K562 (cell line): ENCODE measurements at regions not wholly inside any gene's neighbourhood (a gene's known extent, or its start where the extent isn't known, plus 50 kb on each side); places are given as distances from the start of the nearest gene placed in this dataset.
A peak's percentile ranks its signal among the peaks of the same experiment; 100 is the strongest.

Experiments
- ATAC-seq: fragments of 200-7000 bp; cut with Tn5 transposase; 3 replicates; pipeline ENCODE4 v1.9.1; 2020; ENCODE audit warnings: moderate library complexity
- BruUV-seq: library from RNA; stranded (reverse); fragments of 400-500 nt; replicated peaks from 2 replicates; lab custom pipeline; 2021; lab: Mats Ljungman, UMichigan
- CTCF ChIA-PET: fragments of 300-600 bp; formaldehyde crosslinking; extraction: SDS; loops from one replicate; lab custom pipeline; 2021; ENCODE audit warnings: low intra/inter-chr PET ratio; lab: Yijun Ruan, JAX
- POLR2A ChIA-PET: fragments of 300-600, 350-650 bp; sonication (Branson Sonifier 250); formaldehyde crosslinking; extraction: SDS; loops from one replicate; lab custom pipeline; 2021; ENCODE audit warnings: antibody characterized with exemption, inconsistent platforms; lab: Yijun Ruan, JAX
- DNase-seq, 4 experiments: peaks; one replicate each; pipeline versions ENCODE4 v3.0.0 to v3.0.0-alpha.2; 2011 to 2018; ENCODE audit warnings: low spot score in 3 of 4, mixed read lengths in 3 of 4; ENCODE audit errors: extremely low read depth in 1 of 4
- FAIRE-seq: peaks from 2 replicates; lab custom pipeline; 2011; peaks lifted over from hg19 to GRCh38; lab: Jason Lieb, UNC
- H2AFZ ChIP-seq: 2 replicates; pipeline ENCODE4 v1.6.0; 2011; ENCODE audit warnings: low read depth, low read length, control low read depth, inconsistent platforms
- H3K27ac ChIP-seq: fragments of 200-600 bp; 3 replicates; pipeline ENCODE4 v1.8.0; 2011; ENCODE audit warnings: low read depth, mild to moderate bottlenecking, control low read depth, inconsistent platforms, low read length, moderate library complexity, mixed read lengths; ENCODE audit errors: extremely low read depth
- H3K27me3 ChIP-seq, 2 experiments: fragments of 300-600 bp in 1 of 2; 2 replicates in 1 of 2; 3 replicates in 1 of 2; pipeline versions ENCODE4 v1.6.0 to v1.8.0; 2011; ENCODE audit warnings: inconsistent platforms in 2 of 2, low read length in 2 of 2, mild to moderate bottlenecking in 1 of 2, mixed read lengths in 1 of 2, moderate library complexity in 1 of 2; ENCODE audit not compliant: control insufficient read depth in 2 of 2, insufficient read depth in 2 of 2
- H3K36me3 ChIP-seq: fragments of 300-600 bp; 3 replicates; pipeline ENCODE4 v1.8.0; 2011; ENCODE audit warnings: mild to moderate bottlenecking, low read length, inconsistent platforms; ENCODE audit not compliant: control insufficient read depth, insufficient read depth
- H3K4me1 ChIP-seq, 2 experiments: fragments of 200-600 bp in 1 of 2; replicated peaks in 1 of 2; 2 replicates in 1 of 2; 3 replicates in 1 of 2; pipeline versions ENCODE4 v1.5.1 to v1.8.0; 2011; ENCODE audit warnings: inconsistent platforms in 2 of 2, low read length in 2 of 2, mild to moderate bottlenecking in 1 of 2, mixed read lengths in 1 of 2, moderate library complexity in 1 of 2; ENCODE audit not compliant: control insufficient read depth in 2 of 2, insufficient read depth in 2 of 2
- H3K4me2 ChIP-seq: 2 replicates; pipeline ENCODE4 v1.6.1; 2011; ENCODE audit warnings: low read length, control low read depth, inconsistent platforms, mixed read lengths; ENCODE audit not compliant: insufficient read depth
- H3K4me3 ChIP-seq: fragments of 200-600 bp; sonication (generic), shearing (Covaris generic); 2 replicates; pipeline ENCODE4 v1.5.1; 2016; ENCODE audit warnings: control low read depth, inconsistent platforms
- H3K79me2 ChIP-seq: fragments of 200-600 bp; 3 replicates; pipeline ENCODE4 v1.8.0; 2011; ENCODE audit warnings: low read length, inconsistent platforms; ENCODE audit not compliant: control insufficient read depth, insufficient read depth
- H3K9ac ChIP-seq, 2 experiments: 2 replicates each; pipeline versions ENCODE4 v1.6.0 to v1.6.1; 2011; ENCODE audit warnings: low read depth in 2 of 2, low read length in 2 of 2, control low read depth in 1 of 2, inconsistent platforms in 1 of 2, mild to moderate bottlenecking in 1 of 2, mixed read lengths in 1 of 2; ENCODE audit not compliant: insufficient read depth in 1 of 2
- H3K9me1 ChIP-seq: one replicate; pipeline ENCODE4 v1.6.0; 2011; ENCODE audit warnings: inconsistent platforms, mild to moderate bottlenecking, low read length, moderate library complexity; ENCODE audit not compliant: control insufficient read depth, insufficient read depth
- H3K9me3 ChIP-seq: replicated peaks from 2 replicates; pipeline ENCODE4 v1.5.1; 2011; ENCODE audit warnings: low read depth, low read length, inconsistent platforms; ENCODE audit not compliant: control insufficient read depth, insufficient read depth
- H4K20me1 ChIP-seq: replicated peaks from 2 replicates; pipeline ENCODE4 v1.6.1; 2011; ENCODE audit warnings: low read length, inconsistent platforms, mixed read lengths; ENCODE audit not compliant: control insufficient read depth, insufficient read depth
- FIP1L1 ChIP-seq: fragments of 200-400 bp; formaldehyde crosslinking; IDR thresholded peaks from 2 replicates; pipeline ENCODE4 v1.6.1; 2018; ENCODE audit warnings: mild to moderate bottlenecking, low read depth, low read length; ENCODE audit not compliant: poor library complexity, severe bottlenecking
- HNRNPLL ChIP-seq: fragments of 200-400 bp; formaldehyde crosslinking; IDR thresholded peaks from 2 replicates; pipeline ENCODE4 v1.6.1; 2017; ENCODE audit warnings: low read length, low read depth, mild to moderate bottlenecking; ENCODE audit not compliant: poor library complexity, severe bottlenecking
- MAFF ChIP-seq: IDR thresholded peaks from 2 replicates; pipeline ENCODE4 v1.6.1; 2012; ENCODE audit warnings: low read length, improper control_type of control experiment
- MAFK ChIP-seq: IDR thresholded peaks from 2 replicates; pipeline ENCODE4 v1.6.1; 2011; ENCODE audit warnings: low read length, improper control_type of control experiment
- MEF2A ChIP-seq: IDR thresholded peaks from 2 replicates; pipeline ENCODE4 v1.6.1; 2011; ENCODE audit warnings: low read depth, mild to moderate bottlenecking, low read length, moderate library complexity; ENCODE audit not compliant: control insufficient read depth
- MEF2D ChIP-seq: conservative IDR thresholded peaks from 2 replicates; pipeline ENCODE4 v1.6.1; 2016; ENCODE audit warnings: low read depth, missing genetic modification characterization, missing compliant biosample characterization
- RCOR1 ChIP-seq, 2 experiments: IDR thresholded peaks; 2 replicates each; pipeline ENCODE4 v1.6.1; 2012; ENCODE audit warnings: low read depth in 2 of 2, low read length in 2 of 2, borderline replicate concordance in 1 of 2, improper control_type of control experiment in 1 of 2
- SNRNP70 ChIP-seq: fragments of 200-400 bp; formaldehyde crosslinking; optimal IDR thresholded peaks from 2 replicates; pipeline ENCODE3; 2017; ENCODE audit warnings: low read depth, low read length
- SP1 ChIP-seq: sonication (generic); formaldehyde crosslinking; IDR thresholded peaks from 2 replicates; pipeline ENCODE4 v1.8.1; 2022; ENCODE audit warnings: mild to moderate bottlenecking, missing genetic modification reagents
- SPI1 ChIP-seq: IDR thresholded peaks from 2 replicates; pipeline ENCODE4 v1.6.1; 2011; ENCODE audit warnings: low read depth, low read length, control low read depth, borderline replicate concordance
- ZBTB8A ChIP-seq: fragments of 450-650 bp; IDR thresholded peaks from 2 replicates; pipeline ENCODE4 v1.6.1; 2018; ENCODE audit warnings: mild to moderate bottlenecking, moderate library complexity; ENCODE audit not compliant: partially characterized antibody
- ZKSCAN8 ChIP-seq: fragments of 200-800 bp; sonication (Bioruptor generic); IDR thresholded peaks from 2 replicates; pipeline ENCODE4 v1.6.1; 2016; ENCODE audit warnings: missing genetic modification characterization, missing compliant biosample characterization
- ZNF146 ChIP-seq: IDR thresholded peaks from one replicate; pipeline ENCODE4 v1.6.1; 2018; ENCODE audit warnings: missing compliant biosample characterization; ENCODE audit not compliant: unreplicated experiment
- ZNF282 ChIP-seq: sonication (generic); formaldehyde crosslinking; IDR thresholded peaks from 2 replicates; pipeline ENCODE4 v1.8.1; 2023; ENCODE audit warnings: missing genetic modification reagents
- ZNF316 ChIP-seq: fragments of 450-650 bp; IDR thresholded peaks from 2 replicates; pipeline ENCODE4 v1.6.1; 2016
- WGBS: fragments of 100-300 bp; shearing (Covaris generic); methylation state at CpG from one replicate; pipeline ENCODE4 v1.1.6; 2016; ENCODE audit warnings: low coverage, mixed read lengths; ENCODE audit not compliant: insufficient coverage; ENCODE audit errors: missing lambda C conversion rate; 5-methylcytosine and 5-hydroxymethylcytosine counted together
- in situ Hi-C: fragments of 300-500 bp; cut with MboI; formaldehyde crosslinking; loops from 4 replicates; pipeline ENCODE4 v1.15.0; 2018; ENCODE audit warnings: inconsistent platforms, mixed read lengths
- intact Hi-C: fragments of 100-400 bp; cut with micrococcal nuclease; formaldehyde crosslinking; loops from 2 replicates; pipeline ENCODE4 v1.14.2; 2022

GRCh38 chr4:137676357-137676998 lies 144.2 kb upstream of the PCDH18 start (continued):
- TF ChIP-seq ZNF146 (CRISPR knock-in tag) = no peak

DNA sequence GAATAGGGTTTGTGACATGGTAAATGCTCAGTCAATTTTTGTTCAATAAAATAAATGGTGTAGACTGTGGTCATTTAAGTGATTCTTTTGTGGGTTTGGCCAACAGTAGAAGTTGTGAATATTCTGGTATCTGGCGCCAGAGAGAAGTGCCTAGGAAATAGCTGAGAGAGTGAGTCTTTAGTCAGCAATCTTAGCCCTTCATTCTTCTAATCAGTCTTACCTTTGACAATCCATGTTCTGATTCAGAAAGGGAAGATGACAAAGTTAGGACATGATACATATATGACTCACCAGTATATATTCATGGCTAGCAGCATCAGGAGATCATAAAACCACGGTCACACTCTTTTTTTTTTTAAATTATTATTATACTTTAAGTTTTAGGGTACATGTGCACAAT lies 141.8 kb upstream of the PCDH18 start:
- CTCF ChIA-PET = no interaction called here
- BruUV-seq = no TSS peak
- Histone ChIP-seq H3K9me3 (no peaks in the 10 kb centered on the region), H3K9me1 (no peaks in the 10 kb centered on the region), H3K9ac (no peak overlapping the region), H3K27me3 (no peaks in the 10 kb centered on the region), H3K27ac (no peak overlapping the region), H3K79me2 (no peaks in the 10 kb centered on the region), H4K20me1 (no peaks in the 10 kb centered on the region), H3K4me2 (no peak overlapping the region), H3K4me3 (no peak overlapping the region), H3K4me1 (no peaks in the 10 kb centered on the region), H2AFZ (no peak overlapping the region), H3K36me3 (no peaks in the 10 kb centered on the region)
- DNase-seq (no peak), FAIRE-seq (no peak), ATAC-seq (no peak)
- in situ Hi-C loops (no loop called here), intact Hi-C loops (no loop called here)
- POLR2A ChIA-PET = no interaction called here
- TF ChIP-seq ZKSCAN8 (no peak), SP1 (CRISPR knock-in tag) (no peak)
- 3% methylated on average over 2 of the region's 2 CpGs for WGBS

- Histone ChIP-seq H3K36me3 (no peaks in the 10 kb centered on the region), H3K27me3 (no peaks in the 10 kb centered on the region), H3K9me3 (no peaks in the 10 kb centered on the region), H3K4me1 (no peaks in the 10 kb centered on the region), H3K4me3 (no peak overlapping the region), H3K4me2 (no peak overlapping the region), H4K20me1 (no peaks in the 10 kb centered on the region), H3K9me1 (no peaks in the 10 kb centered on the region), H3K27ac (no peak overlapping the region), H2AFZ (no peak overlapping the region), H3K9ac (no peak overlapping the region), H3K79me2 (no peaks in the 10 kb centered on the region)
- no peak for DNase-seq
- POLR2A ChIA-PET = no interaction called here
- in situ Hi-C loops (no loop called here), intact Hi-C loops (no loop called here)
- no peak for FAIRE-seq
- no peak for ATAC-seq
- CTCF ChIA-PET = no interaction called here
- no TSS peak for BruUV-seq
- TF ChIP-seq HNRNPLL (no peak), ZNF316 (peak; percentile 91), SPI1 (no peak), ZBTB8A (no peak), MAFF (peak; percentile 94), FIP1L1 (no peak), ZNF282 (CRISPR knock-in tag) (no peak), MEF2A (no peak), SNRNP70 (no peak), MAFK (peak; percentile 97), MEF2D (tag) (no peak), RCOR1 (IDR thresholded peaks at IDR 0.05; ENCODE audit: borderline replicate concordance in 1 of 2, low read depth in 2 of 2, low read length in 2 of 2) (no peak)
These were observed 136.7 kb upstream of the PCDH18 start for GRCh38 chr4:137668885-137669545.
